A673 (cell line): ENCODE measurements at regions not wholly inside any gene's neighbourhood (a gene's known extent, or its start where the extent isn't known, plus 50 kb on each side); places are given as distances from the start of the nearest gene placed in this dataset.

Source experiments
- BruUV-seq: library from RNA; stranded (reverse); fragments of 400-500 nt; replicated peaks from 2 replicates; lab custom pipeline; 2021; lab: Mats Ljungman, UMichigan
- CTCF ChIA-PET: fragments of 300-600 bp; sonication (Branson Sonifier 250); formaldehyde crosslinking; loops from one replicate; lab custom pipeline; 2022; ENCODE audit warnings: antibody characterized with exemption; lab: Charles Lee
- POLR2A ChIA-PET: fragments of 300-600 bp; sonication (Branson Sonifier 250); formaldehyde crosslinking; loops from one replicate; lab custom pipeline; 2022; ENCODE audit warnings: antibody characterized with exemption; ENCODE audit not compliant: low non-redundant PET; lab: Charles Lee
- DNase-seq: peaks from one replicate; pipeline ENCODE4 v3.0.0-alpha.2; 2015; ENCODE audit warnings: low spot score
- H3K27ac ChIP-seq: fragments of 200-600 bp; sonication (generic); 2 replicates; pipeline ENCODE4 v1.5.1; 2016; ENCODE audit warnings: mixed run types, low read depth, mild to moderate bottlenecking, mixed read lengths, antibody characterized with exemption, low read length; ENCODE audit not compliant: poor library complexity, severe bottlenecking
- H3K27me3 ChIP-seq: fragments of 200-600 bp; sonication (generic); replicated peaks from 2 replicates; pipeline ENCODE4 v1.6.1; 2017; ENCODE audit warnings: mixed run types, low read depth, mild to moderate bottlenecking, mixed read lengths, antibody characterized with exemption, low read length; ENCODE audit not compliant: insufficient read depth, poor library complexity
- H3K36me3 ChIP-seq: fragments of 200-600 bp; sonication (generic); 2 replicates; pipeline ENCODE4 v1.6.1; 2016; ENCODE audit warnings: mixed run types, mild to moderate bottlenecking, mixed read lengths, antibody characterized with exemption, low read length; ENCODE audit not compliant: insufficient read depth, poor library complexity, severe bottlenecking
- H3K4me1 ChIP-seq: fragments of 200-600 bp; sonication (generic); 2 replicates; pipeline ENCODE4 v1.6.1; 2017; ENCODE audit warnings: mixed run types, mild to moderate bottlenecking, mixed read lengths, antibody characterized with exemption, low read length; ENCODE audit not compliant: insufficient read depth, poor library complexity, severe bottlenecking
- H3K4me3 ChIP-seq: fragments of 200-600 bp; sonication (generic); 2 replicates; pipeline ENCODE4 v1.5.1; 2016; ENCODE audit warnings: low read depth, mixed run types, mild to moderate bottlenecking, mixed read lengths, low read length; ENCODE audit not compliant: poor library complexity, severe bottlenecking
- H3K9me3 ChIP-seq: fragments of 200-600 bp; sonication (generic); 2 replicates; pipeline ENCODE4 v1.6.1; 2016; ENCODE audit warnings: mixed run types, low read depth, mild to moderate bottlenecking, mixed read lengths, antibody characterized with exemption, low read length; ENCODE audit not compliant: poor library complexity, severe bottlenecking
- EZH2 ChIP-seq: fragments of 200-600 bp; sonication (generic); IDR thresholded peaks from 2 replicates; pipeline ENCODE4 v1.6.1; 2017; ENCODE audit warnings: borderline replicate concordance, low read depth, mild to moderate bottlenecking, mixed read lengths, antibody characterized with exemption, low read length; ENCODE audit not compliant: poor library complexity, severe bottlenecking
- intact Hi-C: fragments of 100-400 bp; cut with micrococcal nuclease; formaldehyde crosslinking; loops from one replicate; pipeline ENCODE4 v1.10.0; 2022; ENCODE audit not compliant: unreplicated experiment
- TF ChIP-seq, protein P1 (sequence below): fragments of 300-800, 200-600 bp; sonication (generic); conservative IDR thresholded peaks from 2 replicates; pipeline ENCODE4 v1.5.1; 2017; ENCODE audit warnings: low read depth, mild to moderate bottlenecking, antibody characterized with exemption, low read length, moderate library complexity, mixed read lengths

- Histone ChIP-seq H3K27ac (no peak overlapping the region), H3K9me3 (no peaks in the 10 kb centered on the region), H3K4me1 (peaks cover 6% of the 10 kb centered on the region), H3K4me3 (no peak overlapping the region), H3K36me3 (no peaks in the 10 kb centered on the region), H3K27me3 (peaks cover 2% of the 10 kb centered on the region)
- no TSS peak for BruUV-seq
- POLR2A ChIA-PET, result no interaction called here
- DNase-seq, result no peak
- TF ChIP-seq, protein P1, sequence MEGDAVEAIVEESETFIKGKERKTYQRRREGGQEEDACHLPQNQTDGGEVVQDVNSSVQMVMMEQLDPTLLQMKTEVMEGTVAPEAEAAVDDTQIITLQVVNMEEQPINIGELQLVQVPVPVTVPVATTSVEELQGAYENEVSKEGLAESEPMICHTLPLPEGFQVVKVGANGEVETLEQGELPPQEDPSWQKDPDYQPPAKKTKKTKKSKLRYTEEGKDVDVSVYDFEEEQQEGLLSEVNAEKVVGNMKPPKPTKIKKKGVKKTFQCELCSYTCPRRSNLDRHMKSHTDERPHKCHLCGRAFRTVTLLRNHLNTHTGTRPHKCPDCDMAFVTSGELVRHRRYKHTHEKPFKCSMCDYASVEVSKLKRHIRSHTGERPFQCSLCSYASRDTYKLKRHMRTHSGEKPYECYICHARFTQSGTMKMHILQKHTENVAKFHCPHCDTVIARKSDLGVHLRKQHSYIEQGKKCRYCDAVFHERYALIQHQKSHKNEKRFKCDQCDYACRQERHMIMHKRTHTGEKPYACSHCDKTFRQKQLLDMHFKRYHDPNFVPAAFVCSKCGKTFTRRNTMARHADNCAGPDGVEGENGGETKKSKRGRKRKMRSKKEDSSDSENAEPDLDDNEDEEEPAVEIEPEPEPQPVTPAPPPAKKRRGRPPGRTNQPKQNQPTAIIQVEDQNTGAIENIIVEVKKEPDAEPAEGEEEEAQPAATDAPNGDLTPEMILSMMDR, result no peak
- no peak for TF ChIP-seq EZH2
- CTCF ChIA-PET, result no interaction called here
- intact Hi-C loops, result no loop called here
Observed at GRCh38 chr16:47778106-47778801, 317.1 kb downstream of the PHKB start.

- no peak for TF ChIP-seq EZH2
- TF ChIP-seq, protein P1, result no peak
- Histone ChIP-seq H3K9me3 (no peaks in the 10 kb centered on the region), H3K27me3 (no peaks in the 10 kb centered on the region), H3K4me3 (no peak overlapping the region), H3K4me1 (peaks cover 6% of the 10 kb centered on the region), H3K36me3 (no peaks in the 10 kb centered on the region), H3K27ac (no peak overlapping the region)
- CTCF ChIA-PET, result no interaction called here
- no TSS peak for BruUV-seq
- POLR2A ChIA-PET, result no interaction called here
- intact Hi-C loops, result no loop called here
- no peak for DNase-seq
Observed at GRCh38 chr16:47777220-47777619, 316.1 kb downstream of the PHKB start.

- Histone ChIP-seq H3K4me3 (no peak overlapping the region), H3K27ac (no peak overlapping the region), H3K27me3 (no peaks in the 10 kb centered on the region), H3K4me1 (peaks cover 2% of the 10 kb centered on the region), H3K36me3 (no peaks in the 10 kb centered on the region), H3K9me3 (no peaks in the 10 kb centered on the region)
- no peak for TF ChIP-seq EZH2
- TF ChIP-seq, protein P1, result no peak
- intact Hi-C loops, result no loop called here
- POLR2A ChIA-PET, result no interaction called here
- CTCF ChIA-PET, result no interaction called here
- DNase-seq, result peak; percentile 4
- no TSS peak for BruUV-seq
Observed at GRCh38 chr16:47774661-47775060, 313.5 kb downstream of the PHKB start.
